H1 (cell line): ENCODE measurements at regions not wholly inside any gene's neighbourhood (a gene's known extent, or its start where the extent isn't known, plus 50 kb on each side); places are given as distances from the start of the nearest gene placed in this dataset.

Source experiments
- CTCF ChIA-PET: fragments of 300-600 bp; sonication (Branson Sonifier 250); formaldehyde crosslinking; loops from one replicate; lab custom pipeline; 2021; ENCODE audit not compliant: partially characterized antibody; lab: Charles Lee
- POLR2A ChIA-PET: fragments of 300-600 bp; sonication (Branson Sonifier 250); formaldehyde crosslinking; loops from one replicate; lab custom pipeline; 2021; ENCODE audit warnings: inconsistent platforms; ENCODE audit not compliant: partially characterized antibody; lab: Charles Lee
- DNase-seq, 2 experiments: peaks; one replicate each; pipeline versions ENCODE4 v3.0.0 to v3.0.0-alpha.2; 2010 to 2022; ENCODE audit warnings: low spot score in 2 of 2, low read depth in 1 of 2, mixed read lengths in 1 of 2
- FAIRE-seq: peaks from 2 replicates; lab custom pipeline; 2011; peaks lifted over from hg19 to GRCh38; lab: Jason Lieb, UNC
- H2AFZ ChIP-seq: 2 replicates; pipeline ENCODE4 v1.8.1; 2012; ENCODE audit warnings: low read length, inconsistent platforms
- H2AK5ac ChIP-seq: 2 replicates; pipeline ENCODE4 v1.6.1; 2013; ENCODE audit warnings: low read depth, low read length
- H2BK120ac ChIP-seq: replicated peaks from 2 replicates; pipeline ENCODE3; 2013; ENCODE audit warnings: low read depth, low read length, inconsistent platforms
- H2BK12ac ChIP-seq: 2 replicates; pipeline ENCODE4 v1.6.1; 2013; ENCODE audit warnings: low read depth, low read length
- H2BK15ac ChIP-seq: 2 replicates; pipeline ENCODE4 v1.6.1; 2013; ENCODE audit warnings: low read length
- H2BK20ac ChIP-seq: 2 replicates; pipeline ENCODE4 v1.6.1; 2013; ENCODE audit warnings: low read length
- H2BK5ac ChIP-seq: 2 replicates; pipeline ENCODE4 v1.6.1; 2013; ENCODE audit warnings: low read depth, low read length
- H3K14ac ChIP-seq: 2 replicates; pipeline ENCODE4 v1.6.1; 2013; ENCODE audit warnings: inconsistent platforms; ENCODE audit not compliant: insufficient read length
- H3K18ac ChIP-seq: 2 replicates; pipeline ENCODE4 v1.6.1; 2013; ENCODE audit warnings: low read length; ENCODE audit errors: extremely low read depth
- H3K23ac ChIP-seq: 2 replicates; pipeline ENCODE4 v1.6.1; 2013; ENCODE audit warnings: inconsistent platforms; ENCODE audit not compliant: insufficient read length
- H3K23me2 ChIP-seq: 2 replicates; pipeline ENCODE4 v1.6.1; 2013; ENCODE audit warnings: low read depth, low read length
- H3K27ac ChIP-seq: 2 replicates; pipeline ENCODE4 v1.6.1; 2011; ENCODE audit warnings: low read depth, low read length, inconsistent platforms
- H3K27me3 ChIP-seq, 4 experiments: replicated peaks in 1 of 4; 1 replicate in 1 of 4; 2 replicates in 3 of 4; pipeline versions ENCODE4 v1.6.1 to v1.8.1; 2011 to 2013; ENCODE audit warnings: low read length in 3 of 4, mild to moderate bottlenecking in 3 of 4, inconsistent platforms in 2 of 4, mixed read lengths in 2 of 4, moderate library complexity in 1 of 4; ENCODE audit not compliant: control insufficient read depth in 3 of 4, insufficient read depth in 3 of 4; ENCODE audit errors: extremely low read depth in 1 of 4
- H3K36me3 ChIP-seq, 4 experiments: 2 replicates each; pipeline versions ENCODE4 v1.6.1 to v1.8.1; 2011 to 2013; ENCODE audit warnings: mild to moderate bottlenecking in 4 of 4, low read length in 3 of 4, moderate library complexity in 2 of 4, control low read depth in 1 of 4, inconsistent platforms in 1 of 4; ENCODE audit not compliant: insufficient read depth in 4 of 4, control insufficient read depth in 2 of 4
- H3K4ac ChIP-seq: replicated peaks from 2 replicates; pipeline ENCODE3; 2013; ENCODE audit warnings: low read length, low read depth, mixed read lengths, inconsistent platforms; ENCODE audit not compliant: insufficient read length
- H3K4me1 ChIP-seq, 4 experiments: replicated peaks in 1 of 4; 1 replicate in 1 of 4; 2 replicates in 3 of 4; pipeline versions ENCODE4 v1.6.1 to v1.8.1; 2011 to 2013; ENCODE audit warnings: low read length in 3 of 4, inconsistent platforms in 2 of 4, mixed read lengths in 1 of 4; ENCODE audit not compliant: insufficient read depth in 4 of 4, control insufficient read depth in 3 of 4
- H3K4me2 ChIP-seq, 2 experiments: 2 replicates each; pipeline versions ENCODE4 v1.6.1 to v1.8.1; 2011 to 2013; ENCODE audit warnings: low read depth in 2 of 2, low read length in 2 of 2, control low read depth in 1 of 2, inconsistent platforms in 1 of 2, mild to moderate bottlenecking in 1 of 2; ENCODE audit not compliant: insufficient read depth in 1 of 2
- H3K4me3 ChIP-seq, 4 experiments: fragments of 200-600, 300-600 bp in 1 of 4; sonication (generic), shearing (Covaris generic), sonication (Bioruptor Twin) in 1 of 4; 2 replicates each; pipeline versions ENCODE4 v1.5.1 to v1.8.1; 2011 to 2016; ENCODE audit warnings: low read length in 4 of 4, low read depth in 3 of 4, control low read depth in 2 of 4, inconsistent platforms in 2 of 4, mild to moderate bottlenecking in 2 of 4, mixed read lengths in 1 of 4, moderate library complexity in 1 of 4; ENCODE audit not compliant: insufficient read depth in 2 of 4; ENCODE audit errors: extremely low read depth in 1 of 4
- H3K56ac ChIP-seq: replicated peaks from 2 replicates; pipeline ENCODE3; 2013; ENCODE audit warnings: low read depth, mild to moderate bottlenecking, mixed read lengths, low read length, inconsistent platforms; ENCODE audit not compliant: insufficient read length
- H3K79me1 ChIP-seq: 2 replicates; pipeline ENCODE4 v1.6.1; 2013; ENCODE audit warnings: low read depth, low read length, control low read depth
- H3K79me2 ChIP-seq, 2 experiments: 2 replicates each; pipeline versions ENCODE4 v1.6.1 to v1.8.1; 2012 to 2013; ENCODE audit warnings: low read length in 2 of 2, mild to moderate bottlenecking in 2 of 2, inconsistent platforms in 1 of 2; ENCODE audit not compliant: insufficient read depth in 2 of 2, control insufficient read depth in 1 of 2
- H3K9ac ChIP-seq, 4 experiments: replicated peaks in 1 of 4; 1 replicate in 1 of 4; 2 replicates in 3 of 4; pipeline versions ENCODE4 v1.6.1 to v1.8.1; 2011 to 2013; ENCODE audit warnings: low read depth in 3 of 4, low read length in 3 of 4, control low read depth in 2 of 4, mild to moderate bottlenecking in 2 of 4, moderate library complexity in 2 of 4, inconsistent platforms in 1 of 4; ENCODE audit errors: extremely low read depth in 1 of 4
- H3K9me3 ChIP-seq, 2 experiments: 2 replicates each; pipeline versions ENCODE4 v1.6.1 to v1.8.1; 2012 to 2013; ENCODE audit warnings: mild to moderate bottlenecking in 2 of 2, moderate library complexity in 2 of 2, control low read depth in 1 of 2, inconsistent platforms in 1 of 2, low read depth in 1 of 2, low read length in 1 of 2, mixed read lengths in 1 of 2; ENCODE audit not compliant: insufficient read depth in 2 of 2
- H4K20me1 ChIP-seq, 2 experiments: replicated peaks in 1 of 2; 2 replicates each; pipeline versions ENCODE3 to v1.8.1; 2011 to 2013; ENCODE audit warnings: inconsistent platforms in 2 of 2, low read length in 2 of 2, mild to moderate bottlenecking in 1 of 2; ENCODE audit not compliant: insufficient read depth in 2 of 2, control insufficient read depth in 1 of 2
- H4K5ac ChIP-seq: 2 replicates; pipeline ENCODE4 v1.6.1; 2013; ENCODE audit warnings: low read length, low read depth, mixed read lengths, inconsistent platforms; ENCODE audit not compliant: insufficient read length
- H4K8ac ChIP-seq: 2 replicates; pipeline ENCODE4 v1.8.0; 2013; ENCODE audit warnings: mild to moderate bottlenecking, moderate library complexity, low read length, inconsistent platforms; ENCODE audit not compliant: insufficient read depth; ENCODE audit errors: extremely low read depth
- H4K91ac ChIP-seq: replicated peaks from 2 replicates; pipeline ENCODE3; 2013; ENCODE audit warnings: low read length, mixed read lengths, inconsistent platforms; ENCODE audit not compliant: insufficient read length
- HDAC2 ChIP-seq, 2 experiments: fragments of 300-600 bp in 1 of 2; sonication (generic) in 1 of 2; IDR thresholded peaks; 2 replicates each; pipeline ENCODE4 v1.6.1; 2011 to 2012; ENCODE audit warnings: low read depth in 2 of 2, low read length in 2 of 2, mild to moderate bottlenecking in 2 of 2, moderate library complexity in 2 of 2, borderline replicate concordance in 1 of 2, inconsistent platforms in 1 of 2
- WGBS, 2 experiments: shearing (Covaris generic) in 1 of 2; methylation state at CpG; one replicate each; pipeline versions ENCODE4 v1.1.6 to v1.1.7; 2013 to 2015; ENCODE audit warnings: low lambda C conversion rate in 2 of 2, mixed read lengths in 2 of 2, inconsistent platforms in 1 of 2, low coverage in 1 of 2, missing lambda C conversion rate in 1 of 2; ENCODE audit not compliant: insufficient replicate concordance in 2 of 2, insufficient coverage in 1 of 2, insufficient read length in 1 of 2; ENCODE audit errors: extremely low coverage in 1 of 2, missing lambda C conversion rate in 1 of 2; 5-methylcytosine and 5-hydroxymethylcytosine counted together

- no peak overlapping the region for H2BK120ac ChIP-seq
- H3K56ac ChIP-seq = no peak overlapping the region
- no peaks in the 10 kb centered on the region; a peak in 1 of 7 replicates for H3K27me3 ChIP-seq
- FAIRE-seq (no peak), DNase-seq (no peak)
- no peak overlapping the region for H3K9ac ChIP-seq
- H3K79me1 ChIP-seq = no peaks in the 10 kb centered on the region
- H3K23ac ChIP-seq = no peak overlapping the region
- TF ChIP-seq HDAC2 (IDR thresholded peaks at IDR 0.05; ENCODE audit: borderline replicate concordance in 1 of 2, low read depth in 2 of 2, low read length in 2 of 2) = no peak
- H3K14ac ChIP-seq = no peak overlapping the region
- no peaks in the 10 kb centered on the region for H3K79me2 ChIP-seq
- no peak overlapping the region for H2BK12ac ChIP-seq
- no peaks in the 10 kb centered on the region for H3K36me3 ChIP-seq
- H2BK5ac ChIP-seq = no peak overlapping the region
- WGBS, 2 experiments = 90% methylated on average over 5 of the region's 5 CpGs; no CpG with 5 or more reads in 1 of the 2 experiments
- H3K4me3 ChIP-seq = no peak overlapping the region
- H3K18ac ChIP-seq = no peak overlapping the region
- no peak overlapping the region for H2BK20ac ChIP-seq
- no peaks in the 10 kb centered on the region for H4K20me1 ChIP-seq
- no peak overlapping the region for H3K4ac ChIP-seq
- CTCF ChIA-PET = interaction anchor here (0.6 kb wide), 1 partner anchor 444 kb away, joined by 3 read pairs; no protein-coding TSS in a partner anchor
- no peak overlapping the region for H2AFZ ChIP-seq
- no peak overlapping the region for H2BK15ac ChIP-seq
- 0 out of 7 replicates have a peak, but pooled peaks cover 0 to 2% (median 0%) of the 10 kb centered on the region in 4 experiments for H3K4me1 ChIP-seq
- H2AK5ac ChIP-seq = no peak overlapping the region
- H3K9me3 ChIP-seq = no peaks in the 10 kb centered on the region
- H3K4me2 ChIP-seq = no peak overlapping the region
- H4K5ac ChIP-seq = no peak overlapping the region
- no peaks in the 10 kb centered on the region for H3K23me2 ChIP-seq
- no peak overlapping the region for H4K8ac ChIP-seq
- H4K91ac ChIP-seq = no peak overlapping the region
- POLR2A ChIA-PET = no interaction called here
- no peak overlapping the region for H3K27ac ChIP-seq
Measured at GRCh38 chr18:22551536-22552151, 133.9 kb upstream of the CTAGE1 start.
